ENCODE measurements at regions not wholly inside any gene's neighbourhood (a gene's known extent, or its start where the extent isn't known, plus 50 kb on each side); places are given as distances from the start of the nearest gene placed in this dataset.

DNA sequence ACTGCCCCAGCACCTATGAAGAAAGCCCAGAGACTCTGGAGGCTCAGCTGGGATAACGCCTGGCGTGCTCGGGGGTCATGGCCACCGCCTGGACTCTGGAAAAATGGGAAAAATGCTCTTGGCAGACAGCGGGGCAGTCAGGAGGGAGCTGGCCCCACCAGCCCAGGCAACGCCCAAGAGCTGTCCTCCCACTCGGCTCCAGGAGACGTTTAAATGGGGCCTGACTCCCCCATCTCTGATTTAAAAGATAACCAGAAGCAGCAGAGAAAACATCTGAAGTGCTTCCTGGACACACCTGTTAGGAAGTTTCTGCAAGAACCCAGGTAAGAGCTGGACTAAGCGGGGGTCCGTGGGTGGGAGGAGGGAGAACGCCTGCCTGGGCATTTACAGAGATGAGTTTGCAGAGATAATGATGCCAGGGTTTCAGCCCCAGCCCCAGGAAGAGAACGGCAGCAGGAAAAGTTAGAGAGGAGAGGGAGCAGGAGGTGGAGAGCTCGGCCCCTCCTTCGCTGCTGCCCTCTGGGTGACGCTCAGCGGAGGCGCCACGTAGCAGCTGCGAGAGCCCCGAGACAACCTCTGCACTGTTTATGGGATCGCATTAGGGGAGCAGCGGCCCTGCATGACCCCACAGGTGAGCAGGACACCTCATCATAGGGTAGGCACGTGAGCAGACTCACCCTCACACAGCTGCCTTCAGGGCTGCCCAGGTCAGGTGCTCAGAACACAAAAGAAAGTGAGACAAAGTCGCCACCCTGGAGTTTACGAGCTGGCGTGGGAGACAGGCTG, 83.5 kb upstream of the INSIG1 start:
- TF ChIP-seq EZH2 (IDR thresholded peaks at IDR 0.05; ENCODE audit: insufficient read depth, poor library complexity, severe bottlenecking): no peak
- TF ChIP-seq EZH2phosphoT487 (IDR thresholded peaks at IDR 0.05; ENCODE audit: insufficient read depth, low read depth): no peak

All from GM23248 (cell line).